Posterior cingulate gyrus (tissue), 11 donors: ENCODE measurements at regions not wholly inside any gene's neighbourhood (a gene's known extent, or its start where the extent isn't known, plus 50 kb on each side); places are given as distances from the start of the nearest gene placed in this dataset.

Experiments used
- DNase-seq, 10 donors: peaks; one replicate each; pipeline versions ENCODE4 v3.0.0 to v3.0.0-alpha.2; 2020 to 2021; ENCODE audit warnings: mixed read lengths in 3 of 10
- intact Hi-C: fragments of 100-400 bp; cut with DNase I; formaldehyde crosslinking; loops from one replicate; pipeline ENCODE4 v1.15.1; 2023

GRCh38 chr3:72476139-72476483 lies 372.1 kb downstream of the SHQ1 start:
- DNase-seq, result no peak
- intact Hi-C loops, result no loop called here

DNA sequence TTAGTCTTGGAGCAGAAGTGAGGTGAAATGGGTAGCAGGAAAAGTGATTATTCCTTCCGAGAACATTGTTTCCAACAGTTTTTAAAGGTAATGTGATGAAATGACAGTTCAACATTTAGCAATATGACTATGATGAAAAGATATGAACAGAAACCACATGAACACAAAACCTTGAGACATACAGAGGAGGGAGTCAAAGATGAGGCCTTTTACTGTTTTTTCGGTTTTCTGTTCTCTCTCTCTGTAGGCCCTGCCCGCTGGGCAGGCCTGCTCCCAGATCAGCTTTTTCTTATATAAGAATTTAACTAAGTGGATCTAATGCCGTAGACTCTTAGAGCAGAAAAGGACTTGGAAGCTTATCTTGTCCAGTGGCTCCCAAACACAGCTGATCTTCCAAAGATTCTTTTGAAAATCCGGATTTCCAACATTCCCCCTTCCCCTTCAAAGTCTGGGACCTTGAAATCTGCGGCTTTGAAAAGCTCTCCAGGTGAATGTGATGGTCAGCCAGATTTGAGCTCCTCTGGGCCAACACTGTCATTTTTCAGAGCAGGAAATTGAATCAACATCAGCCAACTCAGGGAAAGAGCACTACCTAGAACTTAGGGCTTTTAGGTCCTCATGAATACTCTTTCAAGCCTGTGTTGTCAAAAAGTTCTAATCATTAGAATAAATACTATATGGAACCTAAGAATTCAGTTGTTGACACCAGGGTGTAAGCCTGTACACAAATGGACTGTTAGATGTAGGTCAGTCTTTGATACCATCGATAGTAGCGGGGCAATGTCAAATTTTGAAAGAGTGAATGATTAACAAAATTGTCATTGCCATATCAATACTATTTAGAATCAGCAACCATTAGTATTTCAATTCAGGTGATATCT lies 372.7 kb downstream of the SHQ1 start:
- intact Hi-C loops, result no loop called here
- DNase-seq, result no peak

- intact Hi-C loops, result no loop called here
- no peak for DNase-seq
Measured at GRCh38 chr3:72474775-72475174, 373.5 kb downstream of the SHQ1 start.

DNA sequence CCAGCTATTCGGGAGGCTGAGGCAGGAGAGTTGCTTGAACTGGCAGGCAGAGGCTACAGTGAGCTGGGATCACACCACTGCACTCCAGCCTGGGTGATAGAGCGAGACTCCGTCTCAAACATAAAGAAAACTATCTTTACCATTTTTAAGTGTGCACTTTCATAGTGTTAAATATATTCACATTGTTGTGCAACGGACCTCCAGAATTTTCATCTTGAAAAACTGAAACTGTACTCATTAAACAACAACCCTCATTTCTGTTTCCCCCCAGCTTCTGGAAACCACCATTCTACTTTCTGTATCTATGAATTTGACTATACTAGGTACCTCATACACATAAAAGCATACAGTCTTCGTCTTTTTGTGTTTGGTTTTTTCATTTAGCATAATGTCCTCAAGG lies 375.1 kb downstream of the SHQ1 start:
- no peak for DNase-seq
- intact Hi-C loops, result no loop called here

- DNase-seq, result no peak
- intact Hi-C loops, result no loop called here
Measured at GRCh38 chr3:72470904-72471417, 377.3 kb downstream of the SHQ1 start.

DNA sequence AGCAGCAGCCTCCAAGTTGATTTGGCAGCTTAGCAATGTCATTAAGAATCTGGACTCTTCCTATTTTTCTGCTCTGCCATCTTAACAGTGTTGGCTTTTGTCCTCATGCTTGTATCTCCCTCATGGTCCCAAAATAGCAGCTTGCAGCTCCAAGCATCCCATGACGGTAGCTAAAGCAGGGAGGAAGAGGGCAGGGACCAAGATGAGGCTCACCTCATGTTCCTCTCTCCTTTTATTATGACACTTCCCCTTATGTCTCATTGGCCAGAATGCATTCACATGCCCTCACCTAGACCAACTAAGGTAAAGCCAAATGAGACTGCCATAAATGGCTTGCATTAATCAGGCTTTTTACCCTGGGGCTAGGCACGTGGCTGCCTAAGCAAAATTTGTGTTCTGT lies 382.4 kb downstream of the SHQ1 start:
- intact Hi-C loops, result no loop called here
- DNase-seq, result no peak

DNA sequence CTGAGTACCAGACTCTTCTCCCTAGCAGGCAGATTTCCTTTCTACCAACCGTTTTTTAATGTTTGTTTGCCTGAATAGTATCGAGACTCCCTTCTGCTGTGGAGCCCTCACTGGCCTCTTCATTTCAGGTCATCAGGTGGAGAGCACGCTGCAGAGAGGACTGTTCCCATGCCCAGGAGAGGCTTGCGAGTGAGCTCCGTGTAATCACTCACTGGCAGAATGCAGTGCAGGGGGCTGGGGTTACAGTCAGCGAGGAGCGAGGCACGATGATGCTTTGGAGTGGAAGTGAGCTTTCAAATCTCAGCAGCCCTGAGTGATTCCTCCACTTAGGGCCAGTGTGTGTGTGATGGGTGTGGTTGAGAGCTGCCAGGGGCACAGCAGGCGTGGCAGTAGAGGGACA lies 385.2 kb downstream of the SHQ1 start:
- intact Hi-C loops, result no loop called here
- no peak for DNase-seq

DNA sequence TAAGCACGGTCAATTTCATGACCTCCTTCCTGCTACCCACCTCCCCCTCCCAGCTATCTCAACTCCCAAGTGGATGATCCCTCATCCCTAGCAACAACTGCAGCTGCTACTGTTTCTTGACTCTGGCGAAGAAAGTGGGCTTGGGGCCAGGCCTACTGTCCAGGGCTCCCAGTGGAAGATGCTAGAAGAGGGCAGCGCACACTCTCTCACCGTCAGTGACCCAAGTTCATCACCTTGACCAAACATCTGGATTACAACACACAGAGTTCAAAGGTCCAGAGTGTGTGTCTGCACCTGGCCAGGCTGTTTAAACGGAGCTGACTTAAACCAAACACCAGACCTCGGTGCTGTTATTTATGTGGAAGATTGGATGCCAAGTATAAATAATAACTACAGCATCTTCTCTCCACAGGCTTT lies 385.6 kb downstream of the SHQ1 start:
- intact Hi-C loops, result no loop called here
- peak in 1 of 10 donors; percentile 15 for DNase-seq

DNA sequence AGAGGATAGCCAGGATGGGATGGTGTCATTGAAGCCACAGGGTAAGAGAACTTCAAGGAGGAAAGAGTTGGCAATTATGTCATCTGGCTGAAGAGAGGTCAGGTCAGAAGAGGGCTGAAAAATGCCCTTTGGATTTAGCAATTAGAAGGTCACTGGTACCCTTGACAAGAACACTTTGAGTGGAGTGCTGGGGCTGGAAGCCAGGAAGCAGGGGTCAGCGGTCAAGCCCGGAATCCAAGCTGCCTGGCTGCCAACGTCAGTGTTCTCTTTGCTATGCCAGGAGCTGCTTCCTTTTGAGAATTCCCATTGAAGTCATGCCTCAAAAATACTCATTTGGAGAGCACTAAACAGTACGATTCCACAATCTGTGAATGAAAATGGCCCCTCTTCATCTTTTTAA lies 386.5 kb downstream of the SHQ1 start:
- intact Hi-C loops, result no loop called here
- DNase-seq, result no peak

DNA sequence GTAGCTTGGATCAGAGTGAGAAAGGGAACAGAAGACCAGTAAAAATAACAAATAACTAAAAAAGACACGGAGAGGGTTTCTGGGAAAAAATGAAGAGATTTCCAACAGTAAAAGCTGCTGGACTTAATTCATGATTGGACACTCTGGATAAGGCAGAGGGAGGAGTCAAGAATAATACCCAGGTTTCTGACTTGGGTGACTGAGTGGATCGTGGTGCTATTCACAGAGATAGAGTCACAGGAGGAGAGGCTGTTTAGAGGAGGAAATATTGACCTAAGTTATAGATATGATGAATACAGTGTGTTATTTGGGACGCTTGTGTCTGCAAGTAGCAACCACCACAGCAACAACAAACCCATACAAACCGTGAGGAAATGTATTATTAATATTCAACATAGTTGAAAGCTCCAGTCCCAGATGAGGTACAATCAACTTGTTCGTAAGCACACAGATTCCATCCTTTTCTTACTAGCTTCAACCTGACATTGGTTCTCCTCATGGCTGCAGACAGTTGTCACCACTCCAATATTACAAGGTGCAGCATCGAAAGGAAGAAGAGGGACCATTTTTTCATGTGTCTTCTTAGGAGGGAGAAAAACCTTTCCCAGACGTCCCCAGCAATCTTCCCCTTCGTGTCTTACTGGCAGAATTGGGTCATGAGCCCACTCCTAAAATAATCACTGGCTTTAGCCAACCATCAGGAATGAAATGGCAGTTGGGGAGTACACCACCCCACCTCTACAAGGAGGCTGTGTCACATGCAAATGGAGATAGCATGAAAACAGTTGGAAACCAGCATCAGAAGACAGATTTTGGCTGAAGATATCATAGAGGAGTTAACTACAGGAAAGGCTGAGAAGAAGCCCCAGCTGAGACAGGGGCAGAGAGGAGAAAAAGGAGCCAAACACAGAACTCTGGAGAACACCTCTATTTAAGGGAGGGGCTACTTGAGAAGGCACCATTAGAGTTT lies 387.8 kb downstream of the SHQ1 start:
- intact Hi-C loops, result no loop called here
- DNase-seq, result no peak

DNA sequence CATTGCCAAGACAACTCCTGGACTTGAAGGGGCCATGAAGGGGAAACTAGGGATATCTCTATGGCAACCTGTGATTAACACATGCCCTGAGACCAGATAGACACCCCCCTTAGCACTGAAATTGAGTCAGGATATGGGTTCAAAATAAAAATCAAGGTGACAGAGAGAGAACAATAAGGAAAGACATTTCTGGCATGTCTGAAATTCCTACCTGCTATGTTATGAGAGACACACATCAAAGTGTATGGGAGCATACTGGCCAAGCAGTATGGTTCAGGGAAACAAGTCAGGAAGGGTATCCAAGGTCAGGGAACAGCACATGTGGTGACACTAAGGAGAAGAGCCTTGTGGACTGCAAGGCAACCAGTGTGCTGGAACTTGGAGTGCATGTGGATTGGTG lies 388.7 kb downstream of the SHQ1 start:
- intact Hi-C loops, result loop anchor here (10.0 kb wide), 1 partner anchor 195 kb away; no protein-coding TSS in a partner anchor
- DNase-seq, result no peak

DNA sequence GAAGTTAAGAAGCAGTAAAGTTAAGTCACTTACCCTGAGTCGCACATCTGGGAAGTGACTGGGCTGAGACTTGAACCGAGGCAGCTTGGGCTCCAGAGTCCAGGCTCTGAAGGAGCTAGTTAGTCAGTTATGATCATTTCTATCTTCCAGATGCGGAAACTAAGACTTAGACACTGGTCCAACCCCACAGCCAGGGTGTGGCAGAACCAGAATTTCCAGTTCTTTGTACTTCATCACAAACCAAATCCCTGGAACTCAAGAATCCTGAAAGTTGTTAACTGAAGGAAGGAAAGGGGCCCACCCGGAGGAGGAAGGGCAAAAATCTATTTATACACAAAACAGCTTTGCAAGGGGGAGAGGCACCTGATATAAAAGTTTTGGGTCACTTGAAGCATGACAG lies 389.9 kb downstream of the SHQ1 start:
- intact Hi-C loops, result loop anchor here (10.0 kb wide), 1 partner anchor 196 kb away; no protein-coding TSS in a partner anchor
- no peak for DNase-seq

GRCh38 chr3:72454441-72454840 lies 393.8 kb downstream of the SHQ1 start:
- DNase-seq, result no peak
- intact Hi-C loops, result loop anchor here (10.0 kb wide), 1 partner anchor 200 kb away; no protein-coding TSS in a partner anchor

GRCh38 chr3:72453706-72454105 lies 394.5 kb downstream of the SHQ1 start:
- intact Hi-C loops, result loop anchor here (10.0 kb wide), 1 partner anchor 201 kb away; no protein-coding TSS in a partner anchor

GRCh38 chr3:72452745-72453144 lies 395.5 kb downstream of the SHQ1 start:
- DNase-seq, result no peak
- intact Hi-C loops, result loop anchor here (10.0 kb wide), 1 partner anchor 202 kb away; no protein-coding TSS in a partner anchor

More at GRCh38 chr3:72453706-72454105, 394.5 kb downstream of the SHQ1 start:
- no peak for DNase-seq

DNA sequence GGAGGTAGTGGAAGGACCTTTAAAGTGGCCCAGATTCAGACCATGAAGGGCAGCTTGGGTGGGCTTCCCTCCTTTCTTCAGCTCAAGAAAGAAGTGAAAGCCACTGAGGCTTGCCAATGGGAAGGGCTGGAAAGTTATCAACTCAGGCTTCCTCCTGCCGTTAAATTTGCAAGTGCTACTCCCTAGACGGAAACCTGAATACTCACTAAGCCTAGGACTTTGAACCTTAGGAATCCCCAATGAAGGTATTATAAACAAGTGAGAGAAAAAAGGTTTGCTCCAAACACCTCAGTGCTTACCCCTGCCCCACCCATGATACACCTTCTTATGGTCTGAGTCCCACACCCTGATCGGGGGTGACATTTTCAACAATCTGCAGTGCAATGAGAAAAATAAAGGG lies 396.4 kb downstream of the SHQ1 start:
- intact Hi-C loops, result loop anchor here (10.0 kb wide), 1 partner anchor 203 kb away; no protein-coding TSS in a partner anchor
- DNase-seq, result no peak

- DNase-seq, result no peak
- intact Hi-C loops, result loop anchor here (5.0 kb wide), 2 partner anchors 177 to 492 kb away; no protein-coding TSS in a partner anchor
Measured at GRCh38 chr3:72449551-72449950, 398.7 kb downstream of the SHQ1 start.

- no peak for DNase-seq
- intact Hi-C loops, result loop anchor here (5.0 kb wide), 2 partner anchors 177 to 492 kb away; no protein-coding TSS in a partner anchor
Measured at GRCh38 chr3:72448858-72449257, 399.4 kb downstream of the SHQ1 start.

DNA sequence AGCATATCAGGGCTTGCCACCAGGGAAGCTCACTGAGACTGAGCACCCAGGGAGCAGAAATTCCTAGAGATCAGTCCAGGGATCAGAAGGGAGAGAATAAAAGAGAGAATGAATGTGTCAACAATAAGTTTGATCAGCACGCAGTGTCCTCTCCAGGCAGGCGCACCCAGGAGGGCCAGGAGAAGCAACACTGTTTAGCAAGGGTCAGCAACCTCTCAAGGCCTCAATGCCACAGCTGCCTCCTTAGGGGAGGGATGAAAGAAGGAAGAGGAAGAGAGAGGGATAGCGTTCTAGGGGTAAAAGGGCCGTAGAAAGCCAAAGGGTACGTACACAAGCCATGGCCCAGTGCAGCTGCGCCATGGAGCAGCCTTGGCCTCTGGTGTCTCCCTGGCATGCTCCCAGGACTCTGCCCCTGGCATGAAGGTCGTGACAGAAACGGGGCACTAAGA lies 399.8 kb downstream of the SHQ1 start:
- DNase-seq, result peak in 2 of 10 donors; percentile 37 to 86
- intact Hi-C loops, result loop anchor here (5.0 kb wide), 2 partner anchors 176 to 491 kb away; no protein-coding TSS in a partner anchor
